Tibial artery (tissue), 4 donors: ENCODE measurements at regions not wholly inside any gene's neighbourhood (a gene's known extent, or its start where the extent isn't known, plus 50 kb on each side); places are given as distances from the start of the nearest gene placed in this dataset.

Source experiments
- DNase-seq, 2 donors: peaks; one replicate each; pipeline ENCODE4 v3.0.0-alpha.2; 2019
- H3K27ac ChIP-seq, 2 donors: fragments of 200-600 bp; sonication (generic) in 1 of 2; 1 replicate in 1 of 2; 2 replicates in 1 of 2; pipeline ENCODE4 v1.5.1; 2018 to 2019; ENCODE audit warnings: mild to moderate bottlenecking in 1 of 2
- H3K27me3 ChIP-seq, 2 donors: fragments of 200-600 bp; sonication (generic) in 1 of 2; one replicate each; pipeline versions ENCODE4 v1.5.1 to v1.6.0; 2016 to 2019
- H3K36me3 ChIP-seq, 3 donors: fragments of 200-600 bp; sonication (generic) in 2 of 3; one replicate each; pipeline ENCODE4 v1.5.1; 2016 to 2019; ENCODE audit warnings: mild to moderate bottlenecking in 2 of 3
- H3K4me1 ChIP-seq, 4 donors: fragments of 200-600 bp; sonication (generic) in 2 of 4; 1 replicate in 3 of 4; 2 replicates in 1 of 4; pipeline ENCODE4 v1.5.1; 2016 to 2019
- H3K4me3 ChIP-seq, 2 donors: fragments of 200-600 bp; sonication (generic) in 1 of 2; 1 replicate in 1 of 2; 2 replicates in 1 of 2; pipeline ENCODE4 v1.5.1; 2018 to 2019; ENCODE audit warnings: mild to moderate bottlenecking in 2 of 2
- H3K9me3 ChIP-seq, 3 donors: fragments of 200-600 bp; sonication (generic) in 1 of 3; one replicate each; pipeline ENCODE4 v1.5.1; 2016 to 2019
- CTCF ChIP-seq, 2 experiments: fragments of 200-600 bp in 1 of 2; fragments of 450-650 bp in 1 of 2; IDR thresholded peaks; one replicate each; pipeline ENCODE4 v1.5.1; 2017 to 2019; ENCODE audit warnings: antibody characterized with exemption in 2 of 2, mild to moderate bottlenecking in 1 of 2, moderate library complexity in 1 of 2
- intact Hi-C: fragments of 100-400 bp; cut with DNase I; formaldehyde crosslinking; loops from one replicate; pipeline ENCODE4 v1.15.0; 2023; ENCODE audit warnings: low total_unique reads

DNA sequence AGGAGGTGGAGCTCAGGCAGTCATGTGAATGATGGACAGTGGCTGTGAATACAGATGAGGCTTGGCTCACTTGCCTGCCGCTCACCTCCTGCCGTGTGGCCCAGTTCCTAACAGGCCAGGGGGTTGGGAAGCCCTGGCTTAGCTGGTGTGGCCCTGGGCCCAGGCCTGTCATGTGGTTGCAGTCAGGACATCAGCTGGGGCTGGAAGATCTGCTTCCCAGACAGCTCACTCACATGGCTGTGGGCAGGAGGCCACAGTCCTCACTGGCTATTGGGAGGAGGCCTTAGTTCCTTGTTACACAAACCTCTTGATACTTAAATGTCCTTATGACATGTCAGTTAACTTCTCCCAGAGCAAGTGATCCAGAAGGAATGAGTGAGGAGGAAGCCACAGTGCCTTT is 138.8 kb upstream of the CSF3R start:
- no peak overlapping the region for H3K27ac ChIP-seq
- intact Hi-C loops: no loop called here
- no peaks in the 10 kb centered on the region for H3K36me3 ChIP-seq
- H3K9me3 ChIP-seq: no peaks in the 10 kb centered on the region
- H3K4me1 ChIP-seq: no peaks in the 10 kb centered on the region
- H3K4me3 ChIP-seq: no peak overlapping the region
- no peak for DNase-seq
- H3K27me3 ChIP-seq: peaks cover 0 to 33% of the 10 kb centered on the region in 2 donors
- no peak for TF ChIP-seq CTCF (IDR thresholded peaks at IDR 0.05)

DNA sequence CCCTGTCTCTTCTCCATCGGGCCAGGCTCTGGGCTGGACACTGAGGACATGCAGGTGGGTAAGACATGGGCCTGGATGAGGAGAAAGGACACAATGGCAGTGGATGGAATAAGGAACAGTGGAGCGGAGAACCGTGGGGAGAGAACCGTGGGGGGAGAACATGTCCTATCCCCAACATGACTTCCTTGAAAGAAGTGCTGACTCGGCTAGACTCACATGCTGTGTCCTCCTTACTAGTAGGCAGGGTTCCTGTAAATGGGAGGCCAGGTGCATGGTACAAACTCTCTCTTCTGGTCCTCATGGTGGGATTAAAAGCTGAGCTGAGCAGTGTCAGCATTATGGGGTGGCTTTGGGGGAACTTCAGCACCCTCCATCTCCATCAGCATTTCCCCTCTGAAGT is 137.4 kb upstream of the CSF3R start:
- Histone ChIP-seq H3K27ac (no peak overlapping the region), H3K27me3 (peaks cover 0 to 20% of the 10 kb centered on the region in 2 donors), H3K9me3 (no peaks in the 10 kb centered on the region), H3K4me1 (no peaks in the 10 kb centered on the region), H3K4me3 (no peak overlapping the region), H3K36me3 (no peaks in the 10 kb centered on the region)
- DNase-seq: no peak
- no peak for TF ChIP-seq CTCF (IDR thresholded peaks at IDR 0.05)
- intact Hi-C loops: no loop called here

- no peaks in the 10 kb centered on the region for H3K36me3 ChIP-seq
- intact Hi-C loops: no loop called here
- no peak overlapping the region for H3K27ac ChIP-seq
- TF ChIP-seq CTCF (IDR thresholded peaks at IDR 0.05): no peak
- no peaks in the 10 kb centered on the region for H3K4me1 ChIP-seq
- no peak overlapping the region for H3K4me3 ChIP-seq
- DNase-seq: no peak
- H3K27me3 ChIP-seq: peaks cover 0 to 31% of the 10 kb centered on the region in 2 donors
- no peaks in the 10 kb centered on the region for H3K9me3 ChIP-seq
These were observed 132.3 kb upstream of the CSF3R start for GRCh38 chr1:36614991-36615390.

DNA sequence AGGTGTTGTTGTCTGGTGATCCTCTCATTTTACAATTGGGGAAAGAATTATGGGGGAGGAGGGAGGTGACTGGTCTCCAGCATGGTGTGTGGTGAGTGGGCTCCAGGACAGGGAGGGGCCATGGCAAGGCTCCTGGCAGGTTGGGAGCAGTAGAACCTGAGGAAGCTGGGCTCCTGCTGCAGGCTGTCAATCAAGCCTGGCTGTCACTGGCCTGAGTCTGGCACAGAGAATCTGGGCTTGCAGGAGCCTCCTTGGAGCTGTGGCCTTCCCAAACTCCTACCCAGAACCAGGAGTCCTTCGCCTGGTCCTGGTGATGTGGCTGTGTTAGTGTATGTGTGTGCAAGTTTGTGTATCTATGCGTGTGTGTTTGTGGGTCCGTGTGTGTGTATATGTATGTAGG is 131.9 kb upstream of the CSF3R start:
- no peak overlapping the region for H3K4me3 ChIP-seq
- no peaks in the 10 kb centered on the region for H3K9me3 ChIP-seq
- no peaks in the 10 kb centered on the region for H3K4me1 ChIP-seq
- peaks cover 0 to 35% of the 10 kb centered on the region in 2 donors for H3K27me3 ChIP-seq
- TF ChIP-seq CTCF (IDR thresholded peaks at IDR 0.05): no peak
- H3K36me3 ChIP-seq: no peaks in the 10 kb centered on the region
- intact Hi-C loops: no loop called here
- no peak overlapping the region for H3K27ac ChIP-seq
- no peak for DNase-seq

GRCh38 chr1:36613721-36614120 is 131.0 kb upstream of the CSF3R start:
- intact Hi-C loops: no loop called here

More at GRCh38 chr1:36613721-36614120, 131.0 kb upstream of the CSF3R start:
- no peak for DNase-seq
- Histone ChIP-seq H3K27ac (no peak overlapping the region), H3K27me3 (peaks cover 0 to 42% of the 10 kb centered on the region in 2 donors), H3K36me3 (no peaks in the 10 kb centered on the region), H3K9me3 (no peaks in the 10 kb centered on the region), H3K4me3 (no peak overlapping the region), H3K4me1 (no peaks in the 10 kb centered on the region)
- no peak for TF ChIP-seq CTCF (IDR thresholded peaks at IDR 0.05)
